Upper lobe of left lung (tissue), 6 donors: ENCODE measurements at regions not wholly inside any gene's neighbourhood (a gene's known extent, or its start where the extent isn't known, plus 50 kb on each side); places are given as distances from the start of the nearest gene placed in this dataset.
A peak's percentile ranks its signal among the peaks of the same experiment; 100 is the strongest.

Source experiments
- ATAC-seq, 2 donors: fragments of 200-7000 bp; cut with Tn5 transposase; one replicate each; pipeline ENCODE4 v1.9.1; 2022; ENCODE audit warnings: mild to moderate bottlenecking in 2 of 2, moderate library complexity in 2 of 2; ENCODE audit not compliant: low FRiP score in 2 of 2
- DNase-seq, 2 donors: peaks; one replicate each; pipeline ENCODE4 v3.0.0-alpha.2; 2019 to 2020
- H3K27ac ChIP-seq, 4 donors: fragments of 200-600 bp; sonication (generic); one replicate each; pipeline ENCODE4 v1.5.1; 2016 to 2019
- H3K27me3 ChIP-seq, 4 donors: fragments of 200-600 bp; sonication (generic); one replicate each; pipeline ENCODE4 v1.5.1; 2017 to 2019
- H3K36me3 ChIP-seq, 4 donors: fragments of 200-600 bp; sonication (generic); one replicate each; pipeline ENCODE4 v1.5.1; 2016 to 2019
- H3K4me1 ChIP-seq, 4 donors: fragments of 200-600 bp; sonication (generic); one replicate each; pipeline ENCODE4 v1.5.1; 2018 to 2019
- H3K4me3 ChIP-seq, 4 donors: fragments of 200-600 bp; sonication (generic); one replicate each; pipeline ENCODE4 v1.5.1; 2017 to 2019; ENCODE audit warnings: mild to moderate bottlenecking in 2 of 4, moderate library complexity in 1 of 4
- H3K9me3 ChIP-seq, 4 donors: fragments of 200-600 bp; sonication (generic); one replicate each; pipeline ENCODE4 v1.5.1; 2018 to 2019
- CTCF ChIP-seq, 6 experiments: fragments of 450-650 bp in 4 of 6; fragments of 200-600 bp in 2 of 6; sonication (generic) in 2 of 6; IDR thresholded peaks; one replicate each; pipeline ENCODE4 v1.5.1; 2016 to 2019; ENCODE audit warnings: antibody characterized with exemption in 6 of 6
- EP300 ChIP-seq, 4 donors: sonication (generic); formaldehyde crosslinking; IDR thresholded peaks; one replicate each; pipeline ENCODE4 v1.5.1; 2017; ENCODE audit warnings: antibody characterized with exemption in 4 of 4, control low read depth in 2 of 4
- POLR2A ChIP-seq, 4 donors: fragments of 450-650 bp; IDR thresholded peaks; one replicate each; pipeline ENCODE4 v1.5.1; 2016 to 2017; ENCODE audit warnings: antibody characterized with exemption in 4 of 4, mild to moderate bottlenecking in 2 of 4
- POLR2AphosphoS5 ChIP-seq, 2 donors: sonication (generic); formaldehyde crosslinking; IDR thresholded peaks; one replicate each; pipeline ENCODE4 v1.5.1; 2017; ENCODE audit warnings: antibody characterized with exemption in 2 of 2
- WGBS, 2 donors: methylation state at CpG; one replicate each; pipeline ENCODE4 v1.1.5; 2017 to 2018; 5-methylcytosine and 5-hydroxymethylcytosine counted together
- donor health status: DM: no; HTN: no; CAD: no; lungs with moderate emphysema.
- donor health status: DM: no; HTN: yes; CAD: no; lungs with severe emphysema.

DNA sequence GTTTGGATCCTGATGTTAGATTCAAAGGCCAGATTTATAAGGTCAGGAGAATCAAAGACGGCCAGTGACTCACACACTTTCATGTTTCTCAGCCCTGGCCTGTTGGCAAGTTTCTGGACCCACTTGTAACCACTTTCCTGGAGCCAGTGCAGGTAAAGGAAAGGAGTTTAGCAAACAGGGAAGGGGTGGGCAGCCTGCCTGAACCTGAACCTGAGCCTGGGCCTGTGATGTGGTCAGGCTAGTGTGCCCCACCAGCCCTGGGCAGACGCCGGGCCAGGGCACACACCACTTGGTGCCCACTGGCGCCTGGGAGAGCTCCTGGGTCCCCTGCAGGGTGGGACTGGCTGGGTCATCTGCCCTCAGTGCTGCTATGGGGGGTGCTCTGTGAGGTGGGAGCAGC, 100.5 kb upstream of the SPRED2 start:
- peak; percentile 48 to 74 for DNase-seq
- Histone ChIP-seq H3K9me3 (no peaks in the 10 kb centered on the region), H3K27ac (no peak overlapping the region), H3K4me1 (no peaks in the 10 kb centered on the region), H3K4me3 (no peak overlapping the region), H3K27me3 (no peaks in the 10 kb centered on the region), H3K36me3 (no peaks in the 10 kb centered on the region)
- ATAC-seq: peak in 1 of 2 donors; percentile 75
- 70 to 79% methylated on average over 3 to 4 of the region's 4 CpGs for WGBS, 2 donors
- TF ChIP-seq CTCF (IDR thresholded peaks at IDR 0.05) (no peak), POLR2A (IDR thresholded peaks at IDR 0.05) (no peak), EP300 (IDR thresholded peaks at IDR 0.05) (no peak), POLR2AphosphoS5 (IDR thresholded peaks at IDR 0.05) (no peak)

DNA sequence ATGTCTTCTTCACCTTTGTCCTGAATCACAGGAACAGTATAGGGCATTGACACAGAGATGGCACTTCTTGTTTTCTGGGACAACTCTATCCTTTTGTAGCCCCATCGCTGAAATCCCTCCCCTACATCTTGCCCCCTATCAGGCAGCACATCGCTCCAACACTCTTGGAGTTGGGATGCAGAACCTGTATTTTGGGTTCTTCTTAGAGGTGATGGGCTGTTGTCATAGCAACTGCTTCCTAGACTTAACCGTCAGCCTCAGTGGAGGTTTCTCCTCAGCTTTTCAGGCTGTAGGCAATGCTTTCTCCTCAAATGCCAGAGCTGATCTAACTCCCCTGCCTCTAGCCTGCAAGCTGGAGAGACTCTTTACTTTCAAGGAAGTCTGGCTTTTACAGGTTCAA, 99.9 kb upstream of the SPRED2 start:
- no peak overlapping the region for H3K27ac ChIP-seq
- H3K4me3 ChIP-seq: no peak overlapping the region
- H3K4me1 ChIP-seq: no peaks in the 10 kb centered on the region
- H3K9me3 ChIP-seq: no peaks in the 10 kb centered on the region
- 95 to 98% methylated on average over 3 of the region's 3 CpGs for WGBS, 2 donors
- H3K36me3 ChIP-seq: no peaks in the 10 kb centered on the region
- TF ChIP-seq CTCF (IDR thresholded peaks at IDR 0.05) (no peak), POLR2A (IDR thresholded peaks at IDR 0.05) (no peak), EP300 (IDR thresholded peaks at IDR 0.05) (no peak), POLR2AphosphoS5 (IDR thresholded peaks at IDR 0.05) (no peak)
- DNase-seq (no peak), ATAC-seq (no peak)
- H3K27me3 ChIP-seq: no peaks in the 10 kb centered on the region

- TF ChIP-seq CTCF (IDR thresholded peaks at IDR 0.05) (no peak), POLR2A (IDR thresholded peaks at IDR 0.05) (no peak), POLR2AphosphoS5 (IDR thresholded peaks at IDR 0.05) (no peak), EP300 (IDR thresholded peaks at IDR 0.05) (no peak)
Observed at GRCh38 chr2:65530547-65531320, 98.3 kb upstream of the SPRED2 start.

DNA sequence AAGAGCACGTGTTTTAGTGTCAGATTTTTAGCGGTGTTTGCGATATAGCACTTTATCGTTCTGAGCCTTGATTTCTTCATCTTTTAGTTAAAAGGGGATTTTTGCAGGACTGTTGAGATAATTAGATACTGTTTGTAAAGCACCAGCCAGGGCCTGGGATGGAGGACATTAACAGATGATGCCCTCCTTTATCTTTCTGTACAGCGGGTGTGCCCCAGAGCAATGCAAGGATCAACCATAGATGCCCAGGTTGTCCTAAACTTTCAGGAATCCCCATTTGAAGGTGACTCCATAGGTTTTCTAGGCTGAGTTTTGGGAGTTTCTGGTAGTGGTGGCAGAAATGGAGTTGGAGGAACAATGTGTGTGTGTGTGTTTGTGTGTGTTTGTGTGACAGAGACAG, 97.0 kb upstream of the SPRED2 start:
- WGBS, 2 donors: 93 to 94% methylated on average over 5 of the region's 5 CpGs
- Histone ChIP-seq H3K27me3 (no peaks in the 10 kb centered on the region), H3K9me3 (no peaks in the 10 kb centered on the region), H3K4me3 (no peak overlapping the region), H3K4me1 (no peaks in the 10 kb centered on the region), H3K36me3 (no peaks in the 10 kb centered on the region), H3K27ac (no peak overlapping the region)
- no peak for DNase-seq
- TF ChIP-seq EP300 (IDR thresholded peaks at IDR 0.05): no peak
- no peak for TF ChIP-seq POLR2A (IDR thresholded peaks at IDR 0.05)
- TF ChIP-seq CTCF (IDR thresholded peaks at IDR 0.05): no peak
- TF ChIP-seq POLR2AphosphoS5 (IDR thresholded peaks at IDR 0.05): no peak
- ATAC-seq: no peak

More at GRCh38 chr2:65530547-65531320, 98.3 kb upstream of the SPRED2 start:
- no peak for DNase-seq
- ATAC-seq: no peak
- Histone ChIP-seq H3K27ac (no peak overlapping the region), H3K36me3 (no peaks in the 10 kb centered on the region), H3K4me3 (no peak overlapping the region), H3K27me3 (no peaks in the 10 kb centered on the region), H3K9me3 (no peaks in the 10 kb centered on the region), H3K4me1 (no peaks in the 10 kb centered on the region)
- WGBS, 2 donors: 95% methylated on average over 4 to 5 of the region's 5 CpGs

GRCh38 chr2:65528241-65528574, 95.8 kb upstream of the SPRED2 start:
- TF ChIP-seq CTCF (IDR thresholded peaks at IDR 0.05) (no peak), POLR2A (IDR thresholded peaks at IDR 0.05) (no peak), POLR2AphosphoS5 (IDR thresholded peaks at IDR 0.05) (no peak), EP300 (IDR thresholded peaks at IDR 0.05) (no peak)
- DNase-seq (no peak), ATAC-seq (no peak)
- Histone ChIP-seq H3K27me3 (no peaks in the 10 kb centered on the region), H3K36me3 (no peaks in the 10 kb centered on the region), H3K4me1 (no peaks in the 10 kb centered on the region), H3K27ac (no peak overlapping the region), H3K9me3 (no peaks in the 10 kb centered on the region), H3K4me3 (no peak overlapping the region)
- 70 to 100% methylated on average over 1 of the region's 1 CpG for WGBS, 2 donors
